OCI-LY1 (cell line): ENCODE measurements at regions not wholly inside any gene's neighbourhood (a gene's known extent, or its start where the extent isn't known, plus 50 kb on each side); places are given as distances from the start of the nearest gene placed in this dataset.

Experiments used
- H2AFZ ChIP-seq: fragments of 200-600 bp; sonication (generic), shearing (Covaris generic); 2 replicates; pipeline ENCODE4 v1.6.0; 2014; ENCODE audit warnings: antibody characterized with exemption, mild to moderate bottlenecking, low read length
- H3F3A ChIP-seq: fragments of 200-600 bp; sonication (generic), shearing (Covaris generic); 2 replicates; pipeline ENCODE4 v1.6.0; 2014; ENCODE audit warnings: mild to moderate bottlenecking, antibody characterized with exemption, low read length, moderate library complexity; ENCODE audit not compliant: insufficient read depth
- H3K27ac ChIP-seq: fragments of 200-600 bp; sonication (generic); 2 replicates; pipeline ENCODE4 v1.5.1; 2014; ENCODE audit warnings: low read length, mixed run types, mild to moderate bottlenecking, low read depth; ENCODE audit not compliant: poor library complexity, severe bottlenecking
- H3K27me3 ChIP-seq: fragments of 200-600 bp; sonication (generic); 2 replicates; pipeline ENCODE4 v1.6.0; 2014; ENCODE audit warnings: antibody characterized with exemption, mild to moderate bottlenecking, low read length, moderate library complexity; ENCODE audit not compliant: insufficient read depth
- H3K36me3 ChIP-seq: fragments of 200-600 bp; sonication (generic); 2 replicates; pipeline ENCODE4 v1.6.1; 2014; ENCODE audit warnings: mild to moderate bottlenecking, antibody characterized with exemption, low read length, moderate library complexity, mixed read lengths; ENCODE audit not compliant: insufficient read depth
- H3K4me1 ChIP-seq: fragments of 200-600 bp; sonication (generic); 2 replicates; pipeline ENCODE4 v1.5.1; 2014; ENCODE audit warnings: mild to moderate bottlenecking, low read length, moderate library complexity; ENCODE audit not compliant: insufficient read depth, severe bottlenecking
- H3K4me2 ChIP-seq: fragments of 200-600 bp; sonication (generic), shearing (Covaris generic); 2 replicates; pipeline ENCODE4 v1.6.1; 2014; ENCODE audit warnings: low read length
- H3K4me3 ChIP-seq: fragments of 200-600 bp; sonication (generic); 2 replicates; pipeline ENCODE4 v1.5.1; 2014; ENCODE audit warnings: low read length, low read depth, mild to moderate bottlenecking, mixed read lengths; ENCODE audit not compliant: poor library complexity, severe bottlenecking
- H3K79me2 ChIP-seq: fragments of 200-600 bp; shearing (Covaris generic); 2 replicates; pipeline ENCODE4 v1.6.1; 2016; ENCODE audit warnings: mixed run types, low read length, mixed read lengths; ENCODE audit not compliant: insufficient read depth
- H3K9ac ChIP-seq: fragments of 200-600 bp; sonication (generic), shearing (Covaris generic); 2 replicates; pipeline ENCODE4 v1.6.1; 2014; ENCODE audit warnings: mild to moderate bottlenecking, low read length, mixed read lengths
- H3K9me2 ChIP-seq: fragments of 200-600 bp; sonication (generic), shearing (Covaris generic); 2 replicates; pipeline ENCODE4 v1.6.1; 2014; ENCODE audit warnings: low read depth, mild to moderate bottlenecking, low read length, mixed read lengths
- H3K9me3 ChIP-seq: fragments of 200-600 bp; shearing (Covaris generic); 2 replicates; pipeline ENCODE4 v1.6.1; 2014; ENCODE audit warnings: low read length, mixed read lengths
- H4K20me1 ChIP-seq: fragments of 200-600 bp; sonication (generic), shearing (Covaris generic); 2 replicates; pipeline ENCODE4 v1.6.0; 2016; ENCODE audit warnings: mild to moderate bottlenecking, low read length; ENCODE audit not compliant: insufficient read depth
- CTCF ChIP-seq: fragments of 200-600 bp; sonication (generic), shearing (Covaris generic); IDR thresholded peaks from 2 replicates; pipeline ENCODE4 v1.5.1; 2017; ENCODE audit warnings: mild to moderate bottlenecking, antibody characterized with exemption, low read length, moderate library complexity, mixed read lengths
- EZH2 ChIP-seq: fragments of 200-600 bp; sonication (generic), shearing (Covaris generic); IDR thresholded peaks from 2 replicates; pipeline ENCODE4 v1.8.0; 2017; ENCODE audit warnings: borderline replicate concordance, mixed run types, mild to moderate bottlenecking, antibody characterized with exemption, low read length, moderate library complexity, mixed read lengths

GRCh38 chr9:81256368-81256767, 433.0 kb downstream of the TLE1 start:
- Histone ChIP-seq H3K9me2 (no peaks in the 10 kb centered on the region), H2AFZ (no peak overlapping the region), H3K36me3 (no peaks in the 10 kb centered on the region)

GRCh38 chr9:81250606-81251005, 438.7 kb downstream of the TLE1 start:
- Histone ChIP-seq H3F3A (no peaks in the 10 kb centered on the region), H2AFZ (no peak overlapping the region), H3K4me3 (no peak overlapping the region), H4K20me1 (no peaks in the 10 kb centered on the region), H3K4me2 (no peak overlapping the region), H3K79me2 (no peaks in the 10 kb centered on the region), H3K9ac (no peak overlapping the region), H3K36me3 (no peaks in the 10 kb centered on the region), H3K4me1 (no peaks in the 10 kb centered on the region), H3K9me3 (no peaks in the 10 kb centered on the region), H3K27ac (no peak overlapping the region), H3K27me3 (no peaks in the 10 kb centered on the region), H3K9me2 (no peaks in the 10 kb centered on the region)
- no peak for TF ChIP-seq CTCF
- TF ChIP-seq EZH2, result no peak

More at GRCh38 chr9:81256368-81256767, 433.0 kb downstream of the TLE1 start:
- Histone ChIP-seq H3K4me2 (no peak overlapping the region), H3K9ac (no peak overlapping the region), H3F3A (no peaks in the 10 kb centered on the region), H3K9me3 (no peaks in the 10 kb centered on the region), H4K20me1 (no peaks in the 10 kb centered on the region), H3K4me3 (no peak overlapping the region), H3K79me2 (no peaks in the 10 kb centered on the region), H3K4me1 (no peaks in the 10 kb centered on the region), H3K27ac (no peak overlapping the region), H3K27me3 (no peaks in the 10 kb centered on the region)
- TF ChIP-seq EZH2, result no peak
- no peak for TF ChIP-seq CTCF

GRCh38 chr9:81250041-81250440, 439.3 kb downstream of the TLE1 start:
- Histone ChIP-seq H3K4me2 (no peak overlapping the region), H3K9ac (no peak overlapping the region), H2AFZ (no peak overlapping the region), H3K36me3 (no peaks in the 10 kb centered on the region), H3K9me2 (no peaks in the 10 kb centered on the region), H4K20me1 (no peaks in the 10 kb centered on the region), H3K27me3 (no peaks in the 10 kb centered on the region), H3K79me2 (no peaks in the 10 kb centered on the region), H3K27ac (no peak overlapping the region), H3K4me1 (no peaks in the 10 kb centered on the region), H3K9me3 (no peaks in the 10 kb centered on the region), H3K4me3 (no peak overlapping the region), H3F3A (no peaks in the 10 kb centered on the region)
- no peak for TF ChIP-seq CTCF
- TF ChIP-seq EZH2, result no peak
